Erythroblast (primary cell): ENCODE measurements at regions not wholly inside any gene's neighbourhood (a gene's known extent, or its start where the extent isn't known, plus 50 kb on each side); places are given as distances from the start of the nearest gene placed in this dataset.

ENCODE experiments used
- GATA1 ChIP-seq: IDR thresholded peaks from 2 replicates; pipeline ENCODE4 v1.6.1; 2011; ENCODE audit warnings: low read depth, mild to moderate bottlenecking, control low read depth, low read length, moderate library complexity
- POLR2A ChIP-seq: IDR thresholded peaks from 2 replicates; pipeline ENCODE4 v1.6.1; 2011; ENCODE audit warnings: mild to moderate bottlenecking, low read length

DNA sequence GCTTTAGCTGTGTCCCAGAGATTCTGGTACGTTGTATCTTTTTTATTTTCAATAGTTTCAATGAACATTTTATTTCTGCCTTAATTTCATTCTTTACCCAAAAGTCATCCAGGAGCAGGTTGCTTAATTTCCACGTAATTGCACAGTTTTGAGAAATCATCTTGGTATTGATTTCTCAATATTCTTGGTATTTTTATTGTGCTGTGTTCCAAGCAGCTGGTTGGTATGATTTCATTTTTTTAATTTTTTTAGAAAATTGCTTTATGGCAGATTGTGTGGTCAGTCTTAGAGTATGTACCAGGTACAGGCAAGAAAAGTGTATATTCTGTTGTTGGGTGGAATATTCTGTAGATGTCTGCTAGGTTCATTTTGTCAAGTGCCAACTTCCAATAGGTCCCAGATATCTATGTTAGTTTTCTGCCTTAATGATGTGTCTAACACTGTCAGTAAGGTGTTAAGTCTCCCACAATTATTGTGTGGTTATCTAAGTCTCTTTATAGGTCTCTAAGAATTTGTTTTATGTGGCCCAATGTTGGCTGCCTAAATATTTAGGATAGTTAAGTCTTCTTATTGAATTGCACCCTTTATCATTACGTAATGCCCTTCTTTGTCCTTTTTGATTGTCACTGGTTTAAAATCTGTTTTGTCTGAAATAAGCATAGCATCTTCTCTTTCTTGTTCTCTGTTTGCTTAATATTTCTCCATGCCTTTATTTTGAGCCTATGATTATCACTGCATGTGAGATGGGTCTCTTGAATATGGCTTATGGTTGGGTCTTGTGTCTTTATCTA, 366.9 kb upstream of the IRAK1BP1 start:
- TF ChIP-seq POLR2A: no peak
- no peak for TF ChIP-seq GATA1
